ENCODE measurements at regions not wholly inside any gene's neighbourhood (a gene's known extent, or its start where the extent isn't known, plus 50 kb on each side); places are given as distances from the start of the nearest gene placed in this dataset.

- 39 to 46% methylated on average over 1 of the region's 1 CpG for WGBS, 2 donors
- intact Hi-C loops (cut with DNase I): no loop called here
- Histone ChIP-seq H3K9me3 (no peaks in the 10 kb centered on the region), H3K27ac (no peak overlapping the region), H3K36me3 (no peaks in the 10 kb centered on the region), H3K4me3 (replicated peaks in 1 of 3) (no peak overlapping the region), H3K27me3 (no peaks in the 10 kb centered on the region), H3K4me1 (no peaks in the 10 kb centered on the region)
- TF ChIP-seq POLR2A (IDR thresholded peaks at IDR 0.05): no peak
- TF ChIP-seq CTCF (IDR thresholded peaks at IDR 0.05): no peak
- no peak for DNase-seq
These were observed 172.3 kb downstream of the RWDD3 start for GRCh38 chr1:95406279-95406678.

GRCh38 chr1:95407131-95407885, 173.3 kb downstream of the RWDD3 start:
- no peaks in the 10 kb centered on the region for H3K4me1 ChIP-seq
- H3K9me3 ChIP-seq: no peaks in the 10 kb centered on the region
- H3K27ac ChIP-seq: no peak overlapping the region
- no peak for DNase-seq
- 44 to 49% methylated on average over 10 of the region's 10 CpGs for WGBS, 2 donors
- no peak for TF ChIP-seq CTCF (IDR thresholded peaks at IDR 0.05)
- no peak for TF ChIP-seq POLR2A (IDR thresholded peaks at IDR 0.05)
- H3K36me3 ChIP-seq: no peaks in the 10 kb centered on the region
- no peak overlapping the region for H3K4me3 ChIP-seq (replicated peaks in 1 of 3)
- intact Hi-C loops (cut with DNase I): no loop called here
- no peaks in the 10 kb centered on the region for H3K27me3 ChIP-seq

GRCh38 chr1:95407886-95408291, 173.9 kb downstream of the RWDD3 start:
- no peak for DNase-seq

GRCh38 chr1:95408507-95409136, 174.6 kb downstream of the RWDD3 start:
- no peak for DNase-seq
- intact Hi-C loops (cut with DNase I): no loop called here
- Histone ChIP-seq H3K36me3 (no peaks in the 10 kb centered on the region), H3K27me3 (no peaks in the 10 kb centered on the region), H3K9me3 (no peaks in the 10 kb centered on the region), H3K4me1 (no peaks in the 10 kb centered on the region), H3K27ac (no peak overlapping the region), H3K4me3 (replicated peaks in 1 of 3) (no peak overlapping the region)
- 14 to 18% methylated on average over 4 of the region's 4 CpGs for WGBS, 2 donors
- TF ChIP-seq POLR2A (IDR thresholded peaks at IDR 0.05) (no peak), CTCF (IDR thresholded peaks at IDR 0.05) (no peak)

More at GRCh38 chr1:95407886-95408291, 173.9 kb downstream of the RWDD3 start:
- no peaks in the 10 kb centered on the region for H3K36me3 ChIP-seq
- TF ChIP-seq POLR2A (IDR thresholded peaks at IDR 0.05) (no peak), CTCF (IDR thresholded peaks at IDR 0.05) (no peak)
- H3K27me3 ChIP-seq: no peaks in the 10 kb centered on the region
- H3K4me1 ChIP-seq: no peaks in the 10 kb centered on the region
- 23 to 38% methylated on average over 8 of the region's 8 CpGs for WGBS, 2 donors
- intact Hi-C loops (cut with DNase I): no loop called here
- no peak overlapping the region for H3K4me3 ChIP-seq (replicated peaks in 1 of 3)
- no peaks in the 10 kb centered on the region for H3K9me3 ChIP-seq
- H3K27ac ChIP-seq: no peak overlapping the region

- H3K27me3 ChIP-seq: no peaks in the 10 kb centered on the region
- no peaks in the 10 kb centered on the region for H3K9me3 ChIP-seq
- H3K36me3 ChIP-seq: no peaks in the 10 kb centered on the region
- H3K4me3 ChIP-seq (replicated peaks in 1 of 3): no peak overlapping the region
- no peak for DNase-seq
- no peak for TF ChIP-seq POLR2A (IDR thresholded peaks at IDR 0.05)
- H3K27ac ChIP-seq: no peak overlapping the region
- H3K4me1 ChIP-seq: no peaks in the 10 kb centered on the region
- intact Hi-C loops (cut with DNase I): no loop called here
- WGBS, 2 donors: 33 to 46% methylated on average over 1 of the region's 1 CpG
These were observed 175.3 kb downstream of the RWDD3 start for GRCh38 chr1:95409276-95409675.

All from thyroid gland (tissue), 4 donors.